ENCODE measurements at regions not wholly inside any gene's neighbourhood (a gene's known extent, or its start where the extent isn't known, plus 50 kb on each side); places are given as distances from the start of the nearest gene placed in this dataset.

- no peak for DNase-seq (ENCODE audit: extremely low read depth in 1 of 2, low read depth in 1 of 2)
These were observed 327.2 kb downstream of the BTG1 start for GRCh38 chr12:91818227-91819131.

- no peak for DNase-seq (ENCODE audit: extremely low read depth in 1 of 2, low read depth in 1 of 2)
These were observed 328.1 kb downstream of the BTG1 start for GRCh38 chr12:91817517-91817916.

- no peak for DNase-seq (ENCODE audit: extremely low read depth in 1 of 2, low read depth in 1 of 2)
These were observed 331.9 kb downstream of the BTG1 start for GRCh38 chr12:91813701-91814100.

GRCh38 chr12:91811481-91812287 is 334.0 kb downstream of the BTG1 start:
- DNase-seq (ENCODE audit: extremely low read depth in 1 of 2, low read depth in 1 of 2), result peak; percentile 51 to 62

GRCh38 chr12:91810531-91811451 is 334.9 kb downstream of the BTG1 start:
- DNase-seq (ENCODE audit: extremely low read depth in 1 of 2, low read depth in 1 of 2), result no peak

DNA sequence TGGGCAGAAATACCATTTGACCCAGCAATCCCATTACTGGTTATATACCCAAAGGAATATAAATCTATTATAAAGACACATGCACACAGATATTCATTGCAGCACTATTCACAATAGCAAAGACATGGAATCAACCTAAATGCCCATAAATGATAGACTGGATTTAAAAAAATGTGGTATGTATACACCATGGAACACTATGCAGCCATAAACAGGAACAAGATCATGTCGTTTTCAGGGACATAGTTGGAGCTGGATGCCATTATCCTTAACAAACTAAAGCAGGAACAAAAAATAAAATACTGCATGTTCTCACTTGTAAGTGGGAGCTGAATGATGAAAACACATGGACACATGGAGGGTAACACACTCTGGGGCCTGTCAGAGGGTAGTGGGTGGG is 335.6 kb downstream of the BTG1 start:
- DNase-seq (ENCODE audit: extremely low read depth in 1 of 2, low read depth in 1 of 2), result no peak

DNA sequence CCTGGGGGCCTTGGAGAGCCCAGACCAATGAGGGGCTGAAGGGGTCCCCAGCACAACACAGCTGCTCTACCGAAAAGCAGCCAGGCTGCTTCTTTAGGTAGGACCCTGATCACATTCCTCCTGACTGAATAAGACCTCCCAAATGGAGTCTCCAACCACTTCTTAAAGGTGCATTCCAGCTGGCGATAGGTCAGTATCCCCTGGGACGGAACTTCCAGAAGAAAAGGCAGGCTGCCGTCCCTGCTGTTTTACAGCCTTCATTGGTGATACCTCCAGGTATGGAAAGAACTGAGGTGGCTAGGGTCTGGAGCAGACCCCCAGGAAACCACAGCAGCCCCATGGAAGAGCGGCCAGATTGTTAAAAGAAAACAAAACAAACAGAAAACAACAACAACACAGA is 340.6 kb downstream of the BTG1 start:
- no peak for DNase-seq (ENCODE audit: extremely low read depth in 1 of 2, low read depth in 1 of 2)

DNA sequence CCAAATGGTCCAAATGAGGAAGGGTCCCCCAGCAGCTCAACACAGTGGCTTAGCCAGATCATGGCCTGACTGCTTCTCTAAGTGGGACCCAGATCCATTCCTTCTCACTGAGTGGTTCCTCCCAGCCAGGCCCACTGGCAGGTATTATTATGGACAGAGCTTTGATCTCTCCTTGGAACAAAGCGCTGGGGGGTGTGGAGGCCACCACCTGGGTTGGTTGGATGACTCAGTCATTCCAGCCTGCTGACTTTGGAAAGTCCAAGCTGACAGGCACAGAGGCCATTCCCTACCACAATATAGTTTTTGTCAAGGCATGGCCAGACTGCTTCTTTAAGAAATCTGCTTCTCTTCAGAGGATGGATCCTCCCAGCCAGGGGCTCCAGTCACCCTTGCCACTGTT is 341.1 kb downstream of the BTG1 start:
- no peak for DNase-seq (ENCODE audit: extremely low read depth in 1 of 2, low read depth in 1 of 2)

- no peak for DNase-seq (ENCODE audit: extremely low read depth in 1 of 2, low read depth in 1 of 2)
These were observed 344.6 kb downstream of the BTG1 start for GRCh38 chr12:91801048-91801447.

DNA sequence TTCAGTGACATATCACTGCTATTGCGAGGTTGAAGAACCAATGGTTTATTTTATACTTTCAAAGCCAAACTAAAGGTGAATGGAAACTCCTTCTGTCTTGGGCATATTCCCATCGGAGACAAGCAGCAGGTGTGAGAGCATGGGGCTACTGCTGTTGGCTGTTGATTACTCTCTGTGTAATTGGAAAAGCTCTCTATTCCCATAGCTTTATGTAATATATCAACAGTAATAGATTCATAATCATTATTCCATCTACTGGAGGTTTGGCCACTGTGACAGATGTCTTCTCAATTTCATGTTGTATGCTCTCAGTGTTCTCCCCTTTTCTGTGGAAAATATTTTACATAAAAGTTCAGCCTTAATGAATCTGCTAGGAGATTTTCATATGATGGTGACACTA is 352.0 kb downstream of the BTG1 start:
- DNase-seq (ENCODE audit: extremely low read depth in 1 of 2, low read depth in 1 of 2), result no peak

GRCh38 chr12:91792597-91792996 is 353.0 kb downstream of the BTG1 start:
- DNase-seq (ENCODE audit: extremely low read depth in 1 of 2, low read depth in 1 of 2), result no peak

DNA sequence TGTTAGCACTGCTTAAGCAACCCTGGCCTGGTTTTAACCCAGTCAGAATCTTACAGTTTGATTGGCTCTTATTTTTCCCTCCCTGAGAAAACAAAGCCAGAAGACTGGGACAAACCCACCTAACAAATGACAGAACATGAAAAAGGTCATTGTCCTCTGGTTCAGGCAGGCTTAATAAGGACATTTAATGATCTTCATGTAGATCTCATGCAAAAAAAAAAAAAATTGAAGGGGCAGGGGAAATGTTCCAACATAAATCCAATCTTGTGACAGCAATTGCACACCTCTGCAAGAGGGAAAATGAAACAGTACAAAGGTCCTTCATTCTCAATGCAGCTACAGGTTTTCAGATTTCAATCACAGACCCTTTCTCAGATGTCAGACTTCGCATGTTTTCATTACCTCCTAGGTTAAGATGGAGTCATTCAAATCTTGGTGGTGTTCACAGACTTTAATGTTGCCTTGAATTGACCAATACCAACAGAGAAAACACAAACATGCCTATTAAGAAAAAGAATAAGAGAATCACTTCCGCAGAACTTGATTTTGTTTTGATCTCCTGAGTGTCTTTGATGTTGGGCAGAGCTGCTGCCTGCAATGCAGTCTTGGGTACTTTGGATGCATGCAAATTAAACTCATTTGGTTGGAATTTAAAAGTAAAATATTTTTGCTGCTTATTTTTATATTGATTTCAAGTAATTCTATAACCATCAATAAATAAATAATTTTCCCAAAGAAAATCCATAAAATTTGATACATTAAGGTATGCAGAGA is 359.0 kb downstream of the BTG1 start:
- no peak for DNase-seq (ENCODE audit: extremely low read depth in 1 of 2, low read depth in 1 of 2)

- no peak for DNase-seq (ENCODE audit: extremely low read depth in 1 of 2, low read depth in 1 of 2)
These were observed 359.8 kb downstream of the BTG1 start for GRCh38 chr12:91785655-91786498.

DNA sequence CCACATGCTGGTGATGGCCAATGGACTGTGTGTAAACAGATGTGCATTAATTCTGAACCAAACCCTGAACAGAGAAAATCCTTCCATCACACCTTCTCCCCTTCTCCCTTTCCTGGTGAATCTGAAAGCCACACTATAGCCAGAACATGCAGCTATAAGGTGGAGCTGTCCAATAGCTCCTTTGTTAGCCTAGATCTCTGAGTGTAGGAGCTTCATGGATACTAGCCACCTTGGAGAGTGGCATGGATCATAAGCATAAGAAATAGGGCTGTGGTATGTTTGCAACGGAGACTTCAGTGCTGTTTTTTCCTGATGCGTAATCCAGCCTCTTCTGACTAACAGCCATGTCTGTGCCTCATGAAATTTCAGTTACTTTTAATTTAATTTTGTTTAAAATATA is 364.5 kb downstream of the BTG1 start:
- DNase-seq (ENCODE audit: extremely low read depth in 1 of 2, low read depth in 1 of 2), result no peak

- DNase-seq (ENCODE audit: extremely low read depth in 1 of 2, low read depth in 1 of 2), result peak in 1 of 2 donors; percentile 10
These were observed 366.7 kb downstream of the BTG1 start for GRCh38 chr12:91778938-91779400.

GRCh38 chr12:91778091-91778832 is 367.4 kb downstream of the BTG1 start:
- DNase-seq (ENCODE audit: extremely low read depth in 1 of 2, low read depth in 1 of 2), result no peak

DNA sequence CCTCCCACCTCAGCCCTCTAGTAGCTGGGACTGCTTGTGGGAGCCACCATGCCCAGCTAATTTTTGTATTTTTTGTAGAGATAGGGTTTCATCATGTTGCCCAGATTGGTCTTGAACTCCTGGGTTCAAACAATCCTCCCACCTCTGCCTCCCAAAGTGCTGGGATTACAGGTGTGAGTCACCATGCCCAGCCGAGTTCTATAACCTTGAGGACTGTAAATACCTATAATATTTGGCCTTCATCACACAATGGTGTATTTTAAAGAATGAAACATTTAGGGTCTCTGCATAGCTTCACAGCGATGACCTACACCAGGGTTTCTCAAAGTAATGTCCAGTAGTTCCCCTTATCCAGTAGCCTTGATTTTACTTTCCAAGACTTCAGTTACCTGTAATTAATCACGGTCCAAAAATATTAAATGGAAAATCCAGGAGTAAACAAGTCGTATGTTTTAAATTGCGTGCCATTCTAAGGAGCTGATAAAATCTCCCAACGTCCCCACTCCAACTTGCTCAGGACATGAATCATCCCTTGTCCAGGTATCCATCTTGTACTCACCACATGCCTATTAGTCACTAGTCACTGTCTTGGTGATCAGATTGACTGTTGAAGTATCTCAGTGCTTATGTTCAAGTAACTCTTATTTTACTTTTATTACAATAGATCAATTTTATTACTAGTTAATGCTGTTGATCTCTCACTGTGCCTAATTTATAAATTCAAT is 368.2 kb downstream of the BTG1 start:
- DNase-seq (ENCODE audit: extremely low read depth in 1 of 2, low read depth in 1 of 2), result no peak

- no peak for DNase-seq (ENCODE audit: extremely low read depth in 1 of 2, low read depth in 1 of 2)
These were observed 371.2 kb downstream of the BTG1 start for GRCh38 chr12:91774434-91774921.
